LNCaP clone FGC (cell line): ENCODE measurements at regions not wholly inside any gene's neighbourhood (a gene's known extent, or its start where the extent isn't known, plus 50 kb on each side); places are given as distances from the start of the nearest gene placed in this dataset.

Experiments used
- DNase-seq: peaks from one replicate; pipeline ENCODE4 v3.0.0-alpha.2; 2011; ENCODE audit warnings: low read depth
- H3K4me3 ChIP-seq: 2 replicates; pipeline ENCODE4 v1.5.1; 2011; ENCODE audit warnings: mild to moderate bottlenecking, low read depth, low read length, control low read depth
- TF ChIP-seq, protein P1 (sequence below): IDR thresholded peaks from 2 replicates; pipeline ENCODE4 v1.5.1; 2012; ENCODE audit warnings: mild to moderate bottlenecking; ENCODE audit not compliant: control insufficient read depth, insufficient read depth; ENCODE audit errors: extremely low read depth

DNA sequence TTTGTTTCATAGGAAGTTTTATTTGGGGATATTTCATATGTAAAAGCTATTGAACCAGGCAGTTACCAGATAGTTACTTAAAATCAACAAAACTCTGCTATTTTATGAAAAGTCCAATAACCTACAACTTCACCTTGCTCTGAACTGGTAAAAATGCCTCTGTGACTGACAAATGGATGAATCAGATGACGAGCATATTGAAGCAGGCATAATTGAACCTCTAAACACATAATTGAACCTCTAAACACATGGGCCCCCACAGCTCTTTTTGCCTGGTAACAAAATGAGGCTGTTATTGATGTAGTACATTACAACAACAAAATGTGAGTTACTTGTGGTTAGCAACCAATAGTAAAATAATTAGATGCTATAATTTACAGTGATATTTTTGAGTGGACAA is 99.7 kb downstream of the MBL2 start:
- H3K4me3 ChIP-seq, result no peak overlapping the region
- no peak for DNase-seq
- TF ChIP-seq, protein P1, sequence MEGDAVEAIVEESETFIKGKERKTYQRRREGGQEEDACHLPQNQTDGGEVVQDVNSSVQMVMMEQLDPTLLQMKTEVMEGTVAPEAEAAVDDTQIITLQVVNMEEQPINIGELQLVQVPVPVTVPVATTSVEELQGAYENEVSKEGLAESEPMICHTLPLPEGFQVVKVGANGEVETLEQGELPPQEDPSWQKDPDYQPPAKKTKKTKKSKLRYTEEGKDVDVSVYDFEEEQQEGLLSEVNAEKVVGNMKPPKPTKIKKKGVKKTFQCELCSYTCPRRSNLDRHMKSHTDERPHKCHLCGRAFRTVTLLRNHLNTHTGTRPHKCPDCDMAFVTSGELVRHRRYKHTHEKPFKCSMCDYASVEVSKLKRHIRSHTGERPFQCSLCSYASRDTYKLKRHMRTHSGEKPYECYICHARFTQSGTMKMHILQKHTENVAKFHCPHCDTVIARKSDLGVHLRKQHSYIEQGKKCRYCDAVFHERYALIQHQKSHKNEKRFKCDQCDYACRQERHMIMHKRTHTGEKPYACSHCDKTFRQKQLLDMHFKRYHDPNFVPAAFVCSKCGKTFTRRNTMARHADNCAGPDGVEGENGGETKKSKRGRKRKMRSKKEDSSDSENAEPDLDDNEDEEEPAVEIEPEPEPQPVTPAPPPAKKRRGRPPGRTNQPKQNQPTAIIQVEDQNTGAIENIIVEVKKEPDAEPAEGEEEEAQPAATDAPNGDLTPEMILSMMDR, result no peak

DNA sequence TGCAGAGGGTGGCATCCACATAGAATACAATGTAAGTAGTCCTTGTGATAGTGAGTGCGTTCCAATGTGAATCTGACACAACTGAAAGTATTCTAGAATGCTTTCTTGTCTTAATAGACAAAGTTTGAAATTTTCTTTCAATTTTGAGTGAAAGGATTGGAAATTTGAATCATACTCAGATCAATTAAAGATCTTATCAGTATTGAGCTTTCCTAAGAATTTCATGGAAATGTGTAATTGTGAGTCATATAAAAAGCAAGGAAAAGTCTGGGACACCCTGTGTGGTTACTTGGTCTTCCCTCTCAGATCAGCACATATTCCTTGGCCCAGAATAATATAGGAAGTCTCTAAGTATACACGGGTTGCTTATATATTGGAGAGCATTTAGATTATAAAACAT is 99.1 kb downstream of the MBL2 start:
- no peak overlapping the region for H3K4me3 ChIP-seq
- TF ChIP-seq, protein P1, result no peak
- DNase-seq, result no peak

DNA sequence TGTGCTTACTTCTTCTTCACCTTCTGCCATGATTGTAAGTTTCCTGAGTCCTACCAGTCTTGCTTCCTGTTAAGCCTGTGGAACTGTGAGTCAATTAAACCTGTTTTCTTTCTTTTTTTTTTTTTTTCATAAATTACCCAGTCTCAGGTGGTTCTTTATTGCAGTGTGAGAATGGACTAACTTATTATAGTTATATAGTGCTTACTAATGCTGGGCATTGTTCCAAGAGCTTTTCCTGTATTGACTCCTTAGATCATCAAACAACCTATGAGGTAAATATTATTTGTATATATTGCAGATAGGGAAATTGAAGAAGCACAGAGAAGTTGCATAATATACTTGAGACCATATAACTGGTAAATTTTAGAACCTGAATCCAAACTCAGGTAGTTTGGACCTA is 98.1 kb downstream of the MBL2 start:
- no peak overlapping the region for H3K4me3 ChIP-seq
- DNase-seq, result peak; percentile 76
- TF ChIP-seq, protein P1, result no peak

DNA sequence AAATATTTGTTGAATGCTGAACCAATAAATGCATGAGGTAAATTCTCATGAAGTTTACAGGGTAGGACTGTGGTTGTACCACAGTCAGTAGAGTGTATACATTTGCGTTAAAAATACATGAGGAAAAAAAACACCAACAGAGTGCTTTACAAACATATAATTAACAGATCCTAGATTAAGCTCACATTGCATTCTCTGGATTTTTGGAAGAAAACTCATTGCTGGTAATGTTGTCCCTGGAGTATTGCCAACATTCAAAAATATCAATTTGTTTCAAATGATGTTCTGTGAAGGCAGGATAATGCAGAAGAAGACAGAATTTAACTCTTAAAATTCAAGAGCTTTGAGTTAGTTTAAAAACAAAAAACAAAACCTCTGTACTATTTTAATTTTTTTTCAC is 95.5 kb downstream of the MBL2 start:
- no peak overlapping the region for H3K4me3 ChIP-seq
- TF ChIP-seq, protein P1, result no peak
- no peak for DNase-seq

DNA sequence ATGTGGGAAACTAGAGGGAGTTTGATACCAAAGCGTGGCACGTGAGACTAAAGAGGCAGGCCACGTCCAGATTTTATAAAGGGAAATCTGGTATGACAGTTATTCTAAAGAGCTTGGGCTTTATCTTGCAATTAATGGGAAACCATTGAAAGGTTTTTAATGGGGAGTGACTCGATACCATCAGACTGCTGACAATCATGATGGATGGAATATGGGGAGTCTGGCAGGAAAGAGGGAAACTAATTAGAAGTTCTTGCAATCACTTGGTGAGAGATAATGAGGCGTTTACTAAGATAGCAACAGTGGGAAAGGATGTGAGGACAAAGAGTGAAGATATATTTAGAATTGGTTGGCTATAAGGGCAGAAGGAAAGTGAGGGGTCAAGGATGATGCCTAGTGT is 94.0 kb downstream of the MBL2 start:
- no peak for DNase-seq
- no peak overlapping the region for H3K4me3 ChIP-seq
- TF ChIP-seq, protein P1, result no peak

DNA sequence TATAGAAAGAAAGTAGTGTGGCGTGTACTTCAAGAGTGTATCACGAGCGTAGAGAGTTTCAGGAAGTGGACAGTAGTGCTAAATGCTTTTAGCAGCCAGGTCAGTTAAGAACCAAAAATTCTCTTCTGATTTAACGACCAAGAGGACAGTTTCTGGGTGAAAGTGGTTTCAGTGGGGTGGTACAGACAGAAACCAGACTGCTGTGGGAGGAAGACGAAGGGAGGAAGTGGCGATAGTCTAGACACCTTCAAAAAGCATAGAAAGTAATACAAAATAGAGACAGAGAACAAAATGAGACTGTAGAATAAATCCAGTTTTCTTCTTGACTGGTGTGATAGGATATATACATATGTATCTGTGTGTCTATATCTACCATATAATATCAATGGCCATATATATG is 93.5 kb downstream of the MBL2 start:
- DNase-seq, result no peak
- TF ChIP-seq, protein P1, result no peak
- no peak overlapping the region for H3K4me3 ChIP-seq

DNA sequence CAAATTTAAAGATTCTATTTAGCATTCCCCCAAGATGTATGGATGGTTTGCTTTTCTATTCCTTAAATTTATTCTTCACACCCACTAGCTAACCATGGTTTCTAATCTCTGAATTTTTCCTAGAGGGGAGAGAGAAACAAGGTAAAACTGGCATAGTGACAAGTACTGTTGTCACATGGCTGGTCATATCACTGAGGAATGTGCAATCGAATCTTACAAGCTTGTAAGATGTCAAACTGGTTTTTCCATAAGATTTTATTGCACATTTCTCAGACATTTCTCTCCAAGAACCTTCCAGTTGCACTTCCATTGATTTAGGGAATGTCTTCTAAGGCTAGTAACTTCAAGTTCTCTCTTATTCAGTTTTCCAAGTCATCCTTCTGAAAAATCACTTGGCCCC is 89.8 kb downstream of the MBL2 start:
- peak; percentile 83 for DNase-seq
- TF ChIP-seq, protein P1, result no peak
- no peak overlapping the region for H3K4me3 ChIP-seq
